ENCODE measurements at regions not wholly inside any gene's neighbourhood (a gene's known extent, or its start where the extent isn't known, plus 50 kb on each side); places are given as distances from the start of the nearest gene placed in this dataset.

DNA sequence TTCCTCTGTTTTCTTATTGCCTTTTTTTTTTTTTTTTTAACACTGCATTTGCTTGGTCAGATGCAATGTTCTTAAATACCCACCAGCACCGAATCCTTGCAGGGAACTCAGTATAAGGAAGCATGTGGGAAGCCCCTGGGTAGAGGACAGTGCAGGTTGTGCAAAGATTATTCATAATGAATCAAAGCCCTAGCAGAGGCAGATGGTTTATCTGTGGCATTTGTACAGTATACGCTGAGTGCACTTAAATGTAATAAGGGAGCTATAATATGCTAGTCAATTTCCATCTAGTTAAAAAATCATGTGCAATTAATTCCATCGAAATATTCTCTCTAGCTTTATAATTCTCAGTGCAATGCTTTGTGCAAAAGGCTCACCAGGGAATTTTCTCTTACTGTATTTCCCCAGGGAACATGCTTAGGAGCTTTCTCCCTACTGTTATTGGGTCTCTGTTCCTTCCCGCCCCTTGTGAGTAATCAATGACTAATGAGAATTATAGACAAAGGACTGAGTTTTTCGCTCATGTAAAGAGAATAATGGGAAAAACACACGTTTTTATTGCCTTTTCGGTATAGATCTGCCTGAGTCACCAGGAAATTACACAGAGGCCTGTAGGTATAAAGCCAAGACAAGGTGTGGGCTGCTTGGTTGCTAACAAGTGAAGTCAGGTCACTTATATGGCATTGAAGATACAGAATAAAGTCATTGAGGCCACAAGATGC, 1214.3 kb upstream of the TMEM132C start:
- no peak overlapping the region for H3K27ac ChIP-seq (replicated peaks)
- no peak overlapping the region for H3K4me3 ChIP-seq (replicated peaks; ENCODE audit: insufficient read depth, low read length)
- no peak for DNase-seq (ENCODE audit: low read depth in 1 of 2, low spot score in 1 of 2)
- no peaks in the 10 kb centered on the region for H3K27me3 ChIP-seq (ENCODE audit: insufficient read depth, poor library complexity, severe bottlenecking)
- TF ChIP-seq POLR2AphosphoS5 (IDR thresholded peaks at IDR 0.05; ENCODE audit: low read depth) (no peak), GABPA (IDR thresholded peaks at IDR 0.05; ENCODE audit: low read depth) (no peak), SPI1 (IDR thresholded peaks at IDR 0.05; ENCODE audit: borderline replicate concordance, low read depth) (no peak)
- TF ChIP-seq, protein P1, sequence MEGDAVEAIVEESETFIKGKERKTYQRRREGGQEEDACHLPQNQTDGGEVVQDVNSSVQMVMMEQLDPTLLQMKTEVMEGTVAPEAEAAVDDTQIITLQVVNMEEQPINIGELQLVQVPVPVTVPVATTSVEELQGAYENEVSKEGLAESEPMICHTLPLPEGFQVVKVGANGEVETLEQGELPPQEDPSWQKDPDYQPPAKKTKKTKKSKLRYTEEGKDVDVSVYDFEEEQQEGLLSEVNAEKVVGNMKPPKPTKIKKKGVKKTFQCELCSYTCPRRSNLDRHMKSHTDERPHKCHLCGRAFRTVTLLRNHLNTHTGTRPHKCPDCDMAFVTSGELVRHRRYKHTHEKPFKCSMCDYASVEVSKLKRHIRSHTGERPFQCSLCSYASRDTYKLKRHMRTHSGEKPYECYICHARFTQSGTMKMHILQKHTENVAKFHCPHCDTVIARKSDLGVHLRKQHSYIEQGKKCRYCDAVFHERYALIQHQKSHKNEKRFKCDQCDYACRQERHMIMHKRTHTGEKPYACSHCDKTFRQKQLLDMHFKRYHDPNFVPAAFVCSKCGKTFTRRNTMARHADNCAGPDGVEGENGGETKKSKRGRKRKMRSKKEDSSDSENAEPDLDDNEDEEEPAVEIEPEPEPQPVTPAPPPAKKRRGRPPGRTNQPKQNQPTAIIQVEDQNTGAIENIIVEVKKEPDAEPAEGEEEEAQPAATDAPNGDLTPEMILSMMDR (IDR thresholded peaks at IDR 0.05; ENCODE audit: insufficient read depth, low read length): no peak
- TF ChIP-seq, protein P2, sequence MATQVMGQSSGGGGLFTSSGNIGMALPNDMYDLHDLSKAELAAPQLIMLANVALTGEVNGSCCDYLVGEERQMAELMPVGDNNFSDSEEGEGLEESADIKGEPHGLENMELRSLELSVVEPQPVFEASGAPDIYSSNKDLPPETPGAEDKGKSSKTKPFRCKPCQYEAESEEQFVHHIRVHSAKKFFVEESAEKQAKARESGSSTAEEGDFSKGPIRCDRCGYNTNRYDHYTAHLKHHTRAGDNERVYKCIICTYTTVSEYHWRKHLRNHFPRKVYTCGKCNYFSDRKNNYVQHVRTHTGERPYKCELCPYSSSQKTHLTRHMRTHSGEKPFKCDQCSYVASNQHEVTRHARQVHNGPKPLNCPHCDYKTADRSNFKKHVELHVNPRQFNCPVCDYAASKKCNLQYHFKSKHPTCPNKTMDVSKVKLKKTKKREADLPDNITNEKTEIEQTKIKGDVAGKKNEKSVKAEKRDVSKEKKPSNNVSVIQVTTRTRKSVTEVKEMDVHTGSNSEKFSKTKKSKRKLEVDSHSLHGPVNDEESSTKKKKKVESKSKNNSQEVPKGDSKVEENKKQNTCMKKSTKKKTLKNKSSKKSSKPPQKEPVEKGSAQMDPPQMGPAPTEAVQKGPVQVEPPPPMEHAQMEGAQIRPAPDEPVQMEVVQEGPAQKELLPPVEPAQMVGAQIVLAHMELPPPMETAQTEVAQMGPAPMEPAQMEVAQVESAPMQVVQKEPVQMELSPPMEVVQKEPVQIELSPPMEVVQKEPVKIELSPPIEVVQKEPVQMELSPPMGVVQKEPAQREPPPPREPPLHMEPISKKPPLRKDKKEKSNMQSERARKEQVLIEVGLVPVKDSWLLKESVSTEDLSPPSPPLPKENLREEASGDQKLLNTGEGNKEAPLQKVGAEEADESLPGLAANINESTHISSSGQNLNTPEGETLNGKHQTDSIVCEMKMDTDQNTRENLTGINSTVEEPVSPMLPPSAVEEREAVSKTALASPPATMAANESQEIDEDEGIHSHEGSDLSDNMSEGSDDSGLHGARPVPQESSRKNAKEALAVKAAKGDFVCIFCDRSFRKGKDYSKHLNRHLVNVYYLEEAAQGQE (IDR thresholded peaks at IDR 0.05; ENCODE audit: insufficient replicate concordance, low read depth): no peak

DNA sequence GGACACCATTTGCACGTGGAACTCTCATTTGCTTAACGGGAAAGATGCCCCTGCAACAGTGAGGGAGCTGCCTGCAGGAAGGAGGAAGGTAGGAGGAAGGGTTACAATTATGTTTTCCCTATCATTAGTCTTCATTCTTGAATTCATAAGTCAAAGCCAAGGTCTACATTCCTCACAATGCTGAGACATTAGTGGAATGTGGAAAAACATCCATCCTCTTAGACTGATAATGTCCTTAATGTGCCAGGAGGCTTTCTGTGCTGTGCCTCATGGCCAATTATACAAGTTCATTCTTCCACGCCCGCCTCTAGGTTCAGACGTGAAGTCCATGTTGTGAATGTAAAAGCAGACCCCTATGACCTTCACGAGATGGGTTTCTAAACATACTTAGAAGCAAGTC, 1212.4 kb upstream of the TMEM132C start:
- no peak overlapping the region for H3K4me3 ChIP-seq (replicated peaks; ENCODE audit: insufficient read depth, low read length)
- TF ChIP-seq, protein P2 (IDR thresholded peaks at IDR 0.05; ENCODE audit: insufficient replicate concordance, low read depth): no peak
- TF ChIP-seq GABPA (IDR thresholded peaks at IDR 0.05; ENCODE audit: low read depth) (no peak), POLR2AphosphoS5 (IDR thresholded peaks at IDR 0.05; ENCODE audit: low read depth) (no peak), SPI1 (IDR thresholded peaks at IDR 0.05; ENCODE audit: borderline replicate concordance, low read depth) (no peak)
- TF ChIP-seq, protein P1 (IDR thresholded peaks at IDR 0.05; ENCODE audit: insufficient read depth, low read length): no peak
- no peaks in the 10 kb centered on the region for H3K27me3 ChIP-seq (ENCODE audit: insufficient read depth, poor library complexity, severe bottlenecking)
- H3K27ac ChIP-seq (replicated peaks): no peak overlapping the region
- DNase-seq (ENCODE audit: low read depth in 1 of 2, low spot score in 1 of 2): no peak

DNA sequence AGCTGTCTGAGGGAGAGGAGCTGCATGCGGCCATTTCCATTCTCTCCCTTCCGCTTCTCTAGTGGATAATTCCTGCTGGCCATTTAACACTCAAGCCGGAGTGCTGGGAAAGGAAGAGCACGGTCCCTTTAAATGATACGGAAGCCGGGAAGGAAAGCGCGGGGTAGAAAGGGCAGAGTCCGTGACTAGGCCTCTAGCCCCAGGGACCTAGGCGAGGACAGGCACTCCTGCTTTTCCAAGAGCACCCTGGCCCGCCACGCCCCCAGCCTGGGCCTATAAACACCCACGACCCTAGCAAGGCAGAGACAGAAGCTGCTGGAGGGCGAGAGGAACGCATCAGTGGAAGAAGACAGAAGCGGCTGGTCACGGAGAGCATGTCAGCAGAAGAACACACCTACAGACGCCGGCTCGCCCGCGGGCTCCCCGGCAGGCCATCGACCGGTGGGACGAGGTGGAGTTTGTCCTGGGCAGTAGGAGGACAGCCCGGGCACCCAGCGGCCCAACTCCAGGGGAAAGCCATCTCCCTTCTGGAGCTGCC, 1206.6 kb upstream of the TMEM132C start:
- no peak overlapping the region for H3K4me3 ChIP-seq (replicated peaks; ENCODE audit: insufficient read depth, low read length)

More for the DNA sequence above, 1206.6 kb upstream of the TMEM132C start:
- DNase-seq (ENCODE audit: low read depth in 1 of 2, low spot score in 1 of 2): no peak
- TF ChIP-seq GABPA (IDR thresholded peaks at IDR 0.05; ENCODE audit: low read depth): no peak
- TF ChIP-seq, protein P1 (IDR thresholded peaks at IDR 0.05; ENCODE audit: insufficient read depth, low read length): no peak
- no peak for TF ChIP-seq POLR2AphosphoS5 (IDR thresholded peaks at IDR 0.05; ENCODE audit: low read depth)
- no peak for TF ChIP-seq SPI1 (IDR thresholded peaks at IDR 0.05; ENCODE audit: borderline replicate concordance, low read depth)
- TF ChIP-seq, protein P2 (IDR thresholded peaks at IDR 0.05; ENCODE audit: insufficient replicate concordance, low read depth): no peak
- H3K27me3 ChIP-seq (ENCODE audit: insufficient read depth, poor library complexity, severe bottlenecking): no peaks in the 10 kb centered on the region
- H3K27ac ChIP-seq (replicated peaks): no peak overlapping the region

Data from HL-60 (cell line).